IMR-90 (cell line): ENCODE measurements at regions not wholly inside any gene's neighbourhood (a gene's known extent, or its start where the extent isn't known, plus 50 kb on each side); places are given as distances from the start of the nearest gene placed in this dataset.

Experiments used
- ATAC-seq: fragments of 200-7000 bp; cut with Tn5 transposase; 2 replicates; pipeline ENCODE4 v1.9.1; 2020; ENCODE audit warnings: low read depth, mild to moderate bottlenecking, moderate library complexity
- BruUV-seq: library from RNA; stranded (reverse); fragments of 400-500 nt; replicated peaks from 2 replicates; lab custom pipeline; 2021; lab: Mats Ljungman, UMichigan
- CTCF ChIA-PET: fragments of 300-600 bp; formaldehyde crosslinking; extraction: SDS; loops from one replicate; lab custom pipeline; 2021; ENCODE audit warnings: antibody characterized with exemption; lab: Yijun Ruan, JAX
- POLR2A ChIA-PET: fragments of 300-600 bp; sonication (Branson Sonifier 250); formaldehyde crosslinking; loops from one replicate; lab custom pipeline; 2022; ENCODE audit warnings: antibody characterized with exemption; ENCODE audit not compliant: unreplicated experiment; lab: Charles Lee
- DNase-seq: peaks from one replicate; pipeline ENCODE4 v3.0.0; 2013
- H2AFZ ChIP-seq: replicated peaks from 2 replicates; pipeline ENCODE3; 2013; ENCODE audit warnings: low read length, mild to moderate bottlenecking; ENCODE audit not compliant: poor library complexity
- H2AK5ac ChIP-seq: 2 replicates; pipeline ENCODE4 v1.6.1; 2013; ENCODE audit warnings: low read depth, low read length, inconsistent platforms
- H2AK9ac ChIP-seq: replicated peaks from 2 replicates; pipeline ENCODE3; 2013; ENCODE audit warnings: mild to moderate bottlenecking, low read depth, low read length, moderate library complexity; ENCODE audit not compliant: poor library complexity
- H2BK120ac ChIP-seq: 2 replicates; pipeline ENCODE4 v1.6.1; 2013; ENCODE audit warnings: low read depth, low read length, inconsistent platforms
- H2BK15ac ChIP-seq: 3 replicates; pipeline ENCODE4 v1.6.1; 2013; ENCODE audit warnings: low read depth, low read length, inconsistent platforms
- H2BK20ac ChIP-seq: 2 replicates; pipeline ENCODE4 v1.6.1; 2013; ENCODE audit warnings: low read depth, mild to moderate bottlenecking, inconsistent platforms, low read length, moderate library complexity
- H2BK5ac ChIP-seq: 2 replicates; pipeline ENCODE4 v1.6.1; 2013; ENCODE audit warnings: mild to moderate bottlenecking, low read depth, low read length, inconsistent platforms; ENCODE audit not compliant: poor library complexity, severe bottlenecking
- H3K14ac ChIP-seq: replicated peaks from 2 replicates; pipeline ENCODE4 v1.6.1; 2013; ENCODE audit warnings: low read depth, low read length, inconsistent platforms
- H3K18ac ChIP-seq: 2 replicates; pipeline ENCODE4 v1.6.1; 2013; ENCODE audit warnings: low read depth, low read length, control low read depth
- H3K23ac ChIP-seq: 2 replicates; pipeline ENCODE4 v1.6.1; 2013; ENCODE audit warnings: low read depth, low read length, inconsistent platforms
- H3K27ac ChIP-seq: 2 replicates; pipeline ENCODE4 v1.5.1; 2013; ENCODE audit warnings: mild to moderate bottlenecking, control low read depth, low read length; ENCODE audit not compliant: insufficient read depth
- H3K27me3 ChIP-seq: 2 replicates; pipeline ENCODE4 v1.6.1; 2013; ENCODE audit warnings: low read length; ENCODE audit not compliant: control insufficient read depth, insufficient read depth
- H3K36me3 ChIP-seq: 2 replicates; pipeline ENCODE4 v1.6.1; 2013; ENCODE audit warnings: low read length, mixed read lengths; ENCODE audit not compliant: control insufficient read depth, insufficient read depth
- H3K4ac ChIP-seq: 2 replicates; pipeline ENCODE4 v1.6.1; 2013; ENCODE audit warnings: low read depth, low read length, inconsistent platforms
- H3K4me1 ChIP-seq: 2 replicates; pipeline ENCODE4 v1.6.1; 2013; ENCODE audit warnings: low read length, mixed read lengths; ENCODE audit not compliant: control insufficient read depth, insufficient read depth
- H3K4me2 ChIP-seq: 2 replicates; pipeline ENCODE4 v1.6.1; 2013; ENCODE audit warnings: low read depth, mild to moderate bottlenecking, control low read depth, low read length, moderate library complexity
- H3K4me3 ChIP-seq: 2 replicates; pipeline ENCODE4 v1.5.1; 2013; ENCODE audit warnings: low read depth, mild to moderate bottlenecking, control low read depth, low read length, moderate library complexity; ENCODE audit not compliant: insufficient read depth
- H3K56ac ChIP-seq: 2 replicates; pipeline ENCODE4 v1.6.1; 2013; ENCODE audit warnings: low read length, inconsistent platforms; ENCODE audit not compliant: insufficient read depth; ENCODE audit errors: extremely low read depth
- H3K79me1 ChIP-seq, 2 experiments: 2 replicates each; pipeline ENCODE4 v1.6.1; 2013; ENCODE audit warnings: low read length in 2 of 2, inconsistent platforms in 1 of 2, low read depth in 1 of 2
- H3K9ac ChIP-seq: 2 replicates; pipeline ENCODE4 v1.6.1; 2013; ENCODE audit warnings: low read depth, low read length, control low read depth
- H3K9me1 ChIP-seq: 2 replicates; pipeline ENCODE4 v1.6.1; 2013; ENCODE audit warnings: low read length, inconsistent platforms; ENCODE audit not compliant: insufficient read depth
- H3K9me3 ChIP-seq: 2 replicates; pipeline ENCODE4 v1.6.1; 2013; ENCODE audit warnings: low read length; ENCODE audit not compliant: control insufficient read depth, insufficient read depth
- H4K20me1 ChIP-seq: 2 replicates; pipeline ENCODE4 v1.6.1; 2013; ENCODE audit warnings: low read length, inconsistent platforms; ENCODE audit not compliant: insufficient read depth
- H4K5ac ChIP-seq: 2 replicates; pipeline ENCODE4 v1.6.1; 2013; ENCODE audit warnings: mild to moderate bottlenecking, low read depth, low read length, control low read depth
- H4K8ac ChIP-seq, 2 experiments: 2 replicates each; pipeline ENCODE4 v1.6.1; 2013; ENCODE audit warnings: low read depth in 2 of 2, low read length in 2 of 2, control low read depth in 1 of 2, inconsistent platforms in 1 of 2
- H4K91ac ChIP-seq: 2 replicates; pipeline ENCODE4 v1.6.1; 2013; ENCODE audit warnings: low read depth, low read length, inconsistent platforms; ENCODE audit not compliant: insufficient read depth
- BHLHE40 ChIP-seq: fragments of 150-350 bp; IDR thresholded peaks from 2 replicates; pipeline ENCODE4 v1.6.1; 2016; ENCODE audit warnings: mild to moderate bottlenecking, low read depth, low read length
- RCOR1 ChIP-seq: IDR thresholded peaks from 2 replicates; pipeline ENCODE4 v1.6.1; 2012; ENCODE audit warnings: mild to moderate bottlenecking, low read length, improper control_type of control experiment; ENCODE audit not compliant: insufficient replicate concordance
- SMC3 ChIP-seq: fragments of 150-350 bp; IDR thresholded peaks from 2 replicates; pipeline ENCODE4 v1.6.1; 2016; ENCODE audit warnings: low read depth, mild to moderate bottlenecking, antibody characterized with exemption, low read length, moderate library complexity
- WGBS, 2 experiments: methylation state at CpG; one replicate each; pipeline versions ENCODE4 v1.1.5 to v1.1.7; 2013; ENCODE audit warnings: missing lambda C conversion rate in 2 of 2; ENCODE audit not compliant: insufficient read length in 1 of 2; ENCODE audit errors: extremely low coverage in 2 of 2; 5-methylcytosine and 5-hydroxymethylcytosine counted together
- dilution Hi-C: fragments of 300-500 bp; cut with HindIII; formaldehyde crosslinking; loops from one replicate; pipeline ENCODE4 v1.14.3; 2018; ENCODE audit warnings: low sequenced_read_pairs; ENCODE audit not compliant: unreplicated experiment
- in situ Hi-C: fragments of 300-500 bp; cut with MboI; formaldehyde crosslinking; loops from 3 replicates; pipeline ENCODE4 v1.14.3; 2019; ENCODE audit warnings: low sequenced_read_pairs, inconsistent platforms, mixed read lengths
- intact Hi-C: fragments of 100-400 bp; cut with micrococcal nuclease; formaldehyde crosslinking; loops from 2 replicates; pipeline ENCODE4 v1.10.0; 2022

DNA sequence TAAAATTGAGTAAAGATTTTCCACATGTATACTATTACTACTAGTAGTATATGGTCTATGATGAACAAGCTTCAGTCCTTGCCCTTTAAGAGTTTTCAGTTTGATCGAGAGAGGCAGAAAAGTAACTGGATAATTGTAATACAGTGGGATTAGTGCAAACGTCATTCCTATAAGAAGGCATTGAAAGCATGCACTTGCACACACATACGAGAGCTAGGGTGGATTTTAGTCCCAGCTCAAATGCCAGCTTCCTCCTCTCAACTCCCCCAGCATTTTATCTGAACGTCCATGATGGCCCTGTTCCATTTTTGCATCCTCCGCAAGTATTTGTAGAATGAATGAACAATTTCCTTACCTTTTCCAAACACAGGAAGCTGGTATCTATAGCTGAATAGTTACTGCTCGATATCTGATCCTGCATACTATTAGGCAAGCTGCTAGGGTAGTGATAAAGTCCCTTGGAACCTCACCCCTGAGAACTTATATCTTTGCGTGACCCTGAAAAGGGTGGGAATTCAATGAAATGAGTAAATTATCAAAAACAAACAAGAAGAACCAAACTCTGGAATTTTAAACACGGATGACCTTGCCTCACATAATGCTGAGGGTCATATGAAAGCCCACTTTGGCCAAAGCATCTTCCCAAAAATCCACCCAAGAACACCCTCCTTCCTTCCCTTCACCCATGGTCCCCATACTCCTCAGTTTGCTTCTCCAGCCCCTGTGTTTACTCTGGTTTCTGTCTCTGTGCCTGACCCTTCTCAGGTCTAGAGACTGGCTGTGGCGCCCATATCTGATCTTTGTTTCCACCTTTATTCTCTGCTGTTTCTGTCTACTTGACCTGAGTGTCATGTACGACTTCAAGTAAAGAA, 60.5 kb downstream of the TMEM100 start:
- no peaks in the 10 kb centered on the region for H3K79me1 ChIP-seq
- no peak overlapping the region for H4K91ac ChIP-seq
- no peak overlapping the region for H4K8ac ChIP-seq
- no peak overlapping the region for H2AK5ac ChIP-seq
- H3K56ac ChIP-seq, result no peak overlapping the region
- no peaks in the 10 kb centered on the region for H3K9me3 ChIP-seq
- H2BK120ac ChIP-seq, result no peak overlapping the region
- no peak for TF ChIP-seq BHLHE40
- no peak for TF ChIP-seq SMC3
- no peak for TF ChIP-seq RCOR1
- no peaks in the 10 kb centered on the region for H3K36me3 ChIP-seq
- POLR2A ChIA-PET, result no interaction called here
- WGBS, 2 experiments, result no CpG with 5 or more reads among the region's 10 CpGs
- intact Hi-C loops, result no loop called here
- BruUV-seq, result no TSS peak
- H3K18ac ChIP-seq, result no peak overlapping the region
- H3K4me3 ChIP-seq, result no peak overlapping the region
- no peak overlapping the region for H3K27ac ChIP-seq
- in situ Hi-C loops, result no loop called here
- no peak overlapping the region for H2AFZ ChIP-seq
- no peak overlapping the region for H2AK9ac ChIP-seq
- dilution Hi-C loops, result no loop called here
- no peak overlapping the region for H3K14ac ChIP-seq
- H3K4me2 ChIP-seq, result no peak overlapping the region
- no peaks in the 10 kb centered on the region for H3K9me1 ChIP-seq
- no peak overlapping the region for H2BK20ac ChIP-seq
- no peak overlapping the region for H2BK5ac ChIP-seq
- ATAC-seq (no peak), DNase-seq (no peak)
- no peaks in the 10 kb centered on the region for H4K20me1 ChIP-seq
- no peak overlapping the region for H3K9ac ChIP-seq
- H3K27me3 ChIP-seq, result peaks cover 2% of the 10 kb centered on the region
- no peaks in the 10 kb centered on the region for H3K4me1 ChIP-seq
- H3K23ac ChIP-seq, result no peak overlapping the region
- no peak overlapping the region for H3K4ac ChIP-seq
- H4K5ac ChIP-seq, result no peak overlapping the region
- CTCF ChIA-PET, result no interaction called here
- H2BK15ac ChIP-seq, result no peak overlapping the region
